ENCODE measurements at regions not wholly inside any gene's neighbourhood (a gene's known extent, or its start where the extent isn't known, plus 50 kb on each side); places are given as distances from the start of the nearest gene placed in this dataset.

DNA sequence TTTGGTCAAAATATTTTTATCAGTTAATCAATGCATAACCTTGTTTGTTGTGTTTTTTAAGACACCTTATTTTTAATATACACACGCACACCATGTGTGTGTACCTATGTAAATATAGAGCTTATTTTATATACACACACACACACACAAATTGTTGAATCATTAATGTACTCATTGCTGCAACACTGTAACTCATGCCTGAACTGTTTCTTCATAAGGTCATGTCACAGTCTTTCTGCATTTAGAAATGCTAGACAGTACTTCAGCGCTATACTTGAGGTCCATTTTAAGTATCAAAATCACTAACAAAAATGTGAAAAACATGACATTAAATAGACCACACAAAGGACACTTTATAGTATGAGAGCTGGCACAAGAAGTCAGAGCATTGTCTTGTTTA, 589.4 kb downstream of the SI start:
- DNase-seq (ENCODE audit: low spot score) = no peak
- no peak for TF ChIP-seq EZH2 (IDR thresholded peaks at IDR 0.05; ENCODE audit: borderline replicate concordance, low read depth, low read length, poor library complexity, severe bottlenecking)
- TF ChIP-seq, protein P1, sequence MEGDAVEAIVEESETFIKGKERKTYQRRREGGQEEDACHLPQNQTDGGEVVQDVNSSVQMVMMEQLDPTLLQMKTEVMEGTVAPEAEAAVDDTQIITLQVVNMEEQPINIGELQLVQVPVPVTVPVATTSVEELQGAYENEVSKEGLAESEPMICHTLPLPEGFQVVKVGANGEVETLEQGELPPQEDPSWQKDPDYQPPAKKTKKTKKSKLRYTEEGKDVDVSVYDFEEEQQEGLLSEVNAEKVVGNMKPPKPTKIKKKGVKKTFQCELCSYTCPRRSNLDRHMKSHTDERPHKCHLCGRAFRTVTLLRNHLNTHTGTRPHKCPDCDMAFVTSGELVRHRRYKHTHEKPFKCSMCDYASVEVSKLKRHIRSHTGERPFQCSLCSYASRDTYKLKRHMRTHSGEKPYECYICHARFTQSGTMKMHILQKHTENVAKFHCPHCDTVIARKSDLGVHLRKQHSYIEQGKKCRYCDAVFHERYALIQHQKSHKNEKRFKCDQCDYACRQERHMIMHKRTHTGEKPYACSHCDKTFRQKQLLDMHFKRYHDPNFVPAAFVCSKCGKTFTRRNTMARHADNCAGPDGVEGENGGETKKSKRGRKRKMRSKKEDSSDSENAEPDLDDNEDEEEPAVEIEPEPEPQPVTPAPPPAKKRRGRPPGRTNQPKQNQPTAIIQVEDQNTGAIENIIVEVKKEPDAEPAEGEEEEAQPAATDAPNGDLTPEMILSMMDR (conservative IDR thresholded peaks at IDR 0.05; ENCODE audit: low read depth, low read length) = no peak
- H3K9me3 ChIP-seq (ENCODE audit: low read depth, low read length, poor library complexity, severe bottlenecking) = no peaks in the 10 kb centered on the region
- no TSS peak for BruUV-seq (replicated peaks)
- ChIA-PET CTCF (no interaction called here), POLR2A (ENCODE audit: low non-redundant PET) (no interaction called here)
- H3K4me1 ChIP-seq (ENCODE audit: insufficient read depth, low read length, poor library complexity, severe bottlenecking) = no peaks in the 10 kb centered on the region
- intact Hi-C loops (cut with micrococcal nuclease; ENCODE audit: unreplicated experiment) = no loop called here
- H3K27ac ChIP-seq (ENCODE audit: low read depth, low read length, poor library complexity, severe bottlenecking) = no peak overlapping the region
- no peaks in the 10 kb centered on the region for H3K27me3 ChIP-seq (replicated peaks; ENCODE audit: insufficient read depth, low read depth, low read length, poor library complexity)
- no peak overlapping the region for H3K4me3 ChIP-seq (ENCODE audit: low read depth, low read length, poor library complexity, severe bottlenecking)
- H3K36me3 ChIP-seq (ENCODE audit: insufficient read depth, low read length, poor library complexity, severe bottlenecking) = no peaks in the 10 kb centered on the region

DNA sequence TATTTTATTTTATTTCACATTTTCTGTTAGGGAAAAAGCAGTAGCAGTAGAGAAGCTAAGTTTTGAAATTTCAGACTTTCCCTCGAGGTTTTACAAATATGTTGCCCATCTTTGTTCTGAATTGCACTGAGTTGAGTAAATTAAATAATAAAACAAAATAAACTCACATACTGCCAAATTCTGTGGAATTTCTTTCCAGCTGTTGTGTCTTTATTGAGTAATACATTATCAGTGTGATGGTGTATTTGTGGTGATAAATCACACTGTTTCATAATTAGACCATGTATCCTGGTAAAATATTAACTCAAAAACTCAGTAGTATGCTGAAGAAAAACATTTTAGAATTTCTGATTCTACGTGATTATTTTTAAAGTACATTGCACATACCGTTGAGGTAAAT, 592.1 kb downstream of the SI start:
- CTCF ChIA-PET = no interaction called here
- Histone ChIP-seq H3K36me3 (ENCODE audit: insufficient read depth, low read length, poor library complexity, severe bottlenecking) (no peaks in the 10 kb centered on the region), H3K27me3 (replicated peaks; ENCODE audit: insufficient read depth, low read depth, low read length, poor library complexity) (no peaks in the 10 kb centered on the region), H3K4me1 (ENCODE audit: insufficient read depth, low read length, poor library complexity, severe bottlenecking) (no peaks in the 10 kb centered on the region), H3K4me3 (ENCODE audit: low read depth, low read length, poor library complexity, severe bottlenecking) (no peak overlapping the region), H3K27ac (ENCODE audit: low read depth, low read length, poor library complexity, severe bottlenecking) (no peak overlapping the region), H3K9me3 (ENCODE audit: low read depth, low read length, poor library complexity, severe bottlenecking) (no peaks in the 10 kb centered on the region)
- intact Hi-C loops (cut with micrococcal nuclease; ENCODE audit: unreplicated experiment) = no loop called here
- BruUV-seq (replicated peaks) = no TSS peak
- POLR2A ChIA-PET (ENCODE audit: low non-redundant PET) = no interaction called here
- no peak for DNase-seq (ENCODE audit: low spot score)
- TF ChIP-seq, protein P1 (conservative IDR thresholded peaks at IDR 0.05; ENCODE audit: low read depth, low read length) = no peak
- TF ChIP-seq EZH2 (IDR thresholded peaks at IDR 0.05; ENCODE audit: borderline replicate concordance, low read depth, low read length, poor library complexity, severe bottlenecking) = no peak

DNA sequence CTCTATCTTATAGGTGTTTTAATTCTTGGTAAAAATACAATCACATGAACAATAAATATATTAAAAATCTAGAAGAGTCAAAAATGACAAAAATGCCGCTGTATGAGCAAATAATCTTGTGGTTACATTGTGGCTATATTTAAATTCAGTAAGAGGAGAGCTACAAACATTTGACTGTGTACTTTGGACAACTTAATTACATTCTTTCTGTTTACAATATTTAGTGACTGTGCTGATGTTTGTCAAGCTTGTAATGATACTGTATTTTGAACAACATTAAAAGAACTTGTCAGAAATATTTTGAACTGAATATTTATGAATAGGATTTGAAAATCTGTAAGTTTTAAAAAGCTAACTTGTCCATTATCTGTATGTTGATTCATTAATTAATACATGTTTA, 598.3 kb downstream of the SI start:
- ChIA-PET CTCF (no interaction called here), POLR2A (ENCODE audit: low non-redundant PET) (no interaction called here)
- no peaks in the 10 kb centered on the region for H3K4me1 ChIP-seq (ENCODE audit: insufficient read depth, low read length, poor library complexity, severe bottlenecking)
- no peak overlapping the region for H3K4me3 ChIP-seq (ENCODE audit: low read depth, low read length, poor library complexity, severe bottlenecking)
- no peaks in the 10 kb centered on the region for H3K36me3 ChIP-seq (ENCODE audit: insufficient read depth, low read length, poor library complexity, severe bottlenecking)
- no TSS peak for BruUV-seq (replicated peaks)
- no peaks in the 10 kb centered on the region for H3K27me3 ChIP-seq (replicated peaks; ENCODE audit: insufficient read depth, low read depth, low read length, poor library complexity)
- intact Hi-C loops (cut with micrococcal nuclease; ENCODE audit: unreplicated experiment) = no loop called here
- no peak for TF ChIP-seq EZH2 (IDR thresholded peaks at IDR 0.05; ENCODE audit: borderline replicate concordance, low read depth, low read length, poor library complexity, severe bottlenecking)
- TF ChIP-seq, protein P1 (conservative IDR thresholded peaks at IDR 0.05; ENCODE audit: low read depth, low read length) = no peak
- H3K27ac ChIP-seq (ENCODE audit: low read depth, low read length, poor library complexity, severe bottlenecking) = no peak overlapping the region
- no peaks in the 10 kb centered on the region for H3K9me3 ChIP-seq (ENCODE audit: low read depth, low read length, poor library complexity, severe bottlenecking)
- no peak for DNase-seq (ENCODE audit: low spot score)

Data from A673 (cell line).